Nephron (organoid): ENCODE measurements at regions not wholly inside any gene's neighbourhood (a gene's known extent, or its start where the extent isn't known, plus 50 kb on each side); places are given as distances from the start of the nearest gene placed in this dataset.

ENCODE experiments used
- H3K27ac Mint-ChIP-seq, 3 experiments: 2 replicates each; pipeline ENCODE4 v1.8.0; 2020; ENCODE audit warnings: mixed read lengths in 3 of 3, mild to moderate bottlenecking in 2 of 3, moderate library complexity in 1 of 3
- H3K27me3 Mint-ChIP-seq: 2 replicates; pipeline ENCODE4 v1.8.0; 2021; ENCODE audit warnings: low read depth, mild to moderate bottlenecking, moderate library complexity, mixed read lengths
- H3K36me3 Mint-ChIP-seq: 2 replicates; pipeline ENCODE4 v1.8.0; 2020; ENCODE audit warnings: low read depth, mixed read lengths
- H3K4me1 Mint-ChIP-seq: 2 replicates; pipeline ENCODE4 v1.8.0; 2020; ENCODE audit warnings: mixed read lengths
- H3K4me3 Mint-ChIP-seq, 3 experiments: 2 replicates each; pipeline ENCODE4 v1.8.0; 2020; ENCODE audit warnings: mild to moderate bottlenecking in 3 of 3, mixed read lengths in 3 of 3, moderate library complexity in 2 of 3
- H3K9me3 Mint-ChIP-seq: 2 replicates; pipeline ENCODE4 v1.8.0; 2020; ENCODE audit warnings: mixed read lengths
- CTCF ChIP-seq, 3 experiments: fragments of 200-600 bp; sonication (generic); IDR thresholded peaks; one replicate each; pipeline ENCODE4 v1.5.0; 2021; ENCODE audit warnings: antibody characterized with exemption in 3 of 3; ENCODE audit not compliant: unreplicated experiment in 3 of 3

- H3K36me3 Mint-ChIP-seq: no peaks in the 10 kb centered on the region
- H3K4me3 Mint-ChIP-seq: no peak overlapping the region
- H3K4me1 Mint-ChIP-seq: no peaks in the 10 kb centered on the region
- H3K9me3 Mint-ChIP-seq: peaks cover 6% of the 10 kb centered on the region
- TF ChIP-seq CTCF (IDR thresholded peaks at IDR 0.05; ENCODE audit: unreplicated experiment in 3 of 3): no peak
- no peak overlapping the region for H3K27ac Mint-ChIP-seq
- H3K27me3 Mint-ChIP-seq: peaks cover 20% of the 10 kb centered on the region
Observed at GRCh38 chr20:60632391-60633262, 619.4 kb upstream of the CDH4 start.

- Mint-ChIP-seq H3K9me3 (peaks cover 6% of the 10 kb centered on the region), H3K27me3 (peaks cover 20% of the 10 kb centered on the region), H3K36me3 (no peaks in the 10 kb centered on the region), H3K27ac (no peak overlapping the region), H3K4me1 (no peaks in the 10 kb centered on the region), H3K4me3 (no peak overlapping the region)
- no peak for TF ChIP-seq CTCF (IDR thresholded peaks at IDR 0.05; ENCODE audit: unreplicated experiment in 3 of 3)
Observed at GRCh38 chr20:60634491-60635172, 617.4 kb upstream of the CDH4 start.

GRCh38 chr20:60636417-60636816 is 615.6 kb upstream of the CDH4 start:
- Mint-ChIP-seq H3K9me3 (peaks cover 6% of the 10 kb centered on the region), H3K27me3 (peaks cover 20% of the 10 kb centered on the region), H3K27ac (no peak overlapping the region), H3K36me3 (no peaks in the 10 kb centered on the region), H3K4me3 (no peak overlapping the region), H3K4me1 (no peaks in the 10 kb centered on the region)
- TF ChIP-seq CTCF (IDR thresholded peaks at IDR 0.05; ENCODE audit: unreplicated experiment in 3 of 3): no peak

GRCh38 chr20:60637801-60638200 is 614.3 kb upstream of the CDH4 start:
- Mint-ChIP-seq H3K4me1 (peaks cover 5% of the 10 kb centered on the region), H3K36me3 (no peaks in the 10 kb centered on the region), H3K4me3 (no peak overlapping the region), H3K27ac (no peak overlapping the region), H3K27me3 (peaks cover 12% of the 10 kb centered on the region), H3K9me3 (peaks cover 10% of the 10 kb centered on the region)
- TF ChIP-seq CTCF (IDR thresholded peaks at IDR 0.05; ENCODE audit: unreplicated experiment in 3 of 3): no peak

- Mint-ChIP-seq H3K4me3 (no peak overlapping the region), H3K36me3 (no peaks in the 10 kb centered on the region), H3K27me3 (peaks cover 15% of the 10 kb centered on the region), H3K27ac (no peak overlapping the region), H3K4me1 (peaks cover 5% of the 10 kb centered on the region), H3K9me3 (peaks cover 10% of the 10 kb centered on the region)
- TF ChIP-seq CTCF (IDR thresholded peaks at IDR 0.05; ENCODE audit: unreplicated experiment in 3 of 3): no peak
Observed at GRCh38 chr20:60638430-60639098, 613.5 kb upstream of the CDH4 start.
